Cardiac muscle cell (in vitro differentiated cells and primary cell): ENCODE measurements at regions not wholly inside any gene's neighbourhood (a gene's known extent, or its start where the extent isn't known, plus 50 kb on each side); places are given as distances from the start of the nearest gene placed in this dataset.
A peak's percentile ranks its signal among the peaks of the same experiment; 100 is the strongest.

Experiments used
- DNase-seq, 2 donors: peaks; one replicate each; pipeline versions ENCODE4 v3.0.0 to v3.0.0-alpha.2; 2010 to 2017; ENCODE audit warnings: low read depth in 1 of 2, low spot score in 1 of 2
- H3K27ac ChIP-seq: fragments of 200-600 bp; sonication (generic); 2 replicates; pipeline ENCODE4 v1.5.1; 2016
- H3K27me3 ChIP-seq: fragments of 200-600 bp; sonication (generic); 2 replicates; pipeline ENCODE4 v1.6.0; 2016; ENCODE audit warnings: control low read depth
- H3K36me3 ChIP-seq: fragments of 200-600 bp; sonication (generic); 2 replicates; pipeline ENCODE4 v1.5.1; 2016; ENCODE audit warnings: control low read depth
- H3K4me1 ChIP-seq: fragments of 200-600 bp; sonication (generic); 2 replicates; pipeline ENCODE4 v1.8.1; 2017; ENCODE audit warnings: low read depth, mild to moderate bottlenecking, mixed run types
- H3K4me3 ChIP-seq: fragments of 200-600 bp; sonication (generic); 2 replicates; pipeline ENCODE4 v1.5.1; 2016; ENCODE audit warnings: mild to moderate bottlenecking
- H3K9me3 ChIP-seq: fragments of 200-600 bp; sonication (generic); 2 replicates; pipeline ENCODE4 v1.5.1; 2017; ENCODE audit warnings: low read depth, mild to moderate bottlenecking, control low read depth
- CTCF ChIP-seq: IDR thresholded peaks from 2 replicates; pipeline ENCODE4 v1.5.1; 2012; ENCODE audit warnings: low read depth, mild to moderate bottlenecking, low read length

- no peak for TF ChIP-seq CTCF
- Histone ChIP-seq H3K27ac (no peak overlapping the region), H3K4me3 (no peak overlapping the region), H3K4me1 (no peaks in the 10 kb centered on the region), H3K27me3 (no peaks in the 10 kb centered on the region), H3K9me3 (no peaks in the 10 kb centered on the region), H3K36me3 (no peaks in the 10 kb centered on the region)
- DNase-seq: no peak
Observed at GRCh38 chr7:83882551-83882950, 233.6 kb upstream of the SEMA3E start.

- Histone ChIP-seq H3K9me3 (no peaks in the 10 kb centered on the region), H3K27me3 (no peaks in the 10 kb centered on the region), H3K4me3 (no peak overlapping the region), H3K27ac (no peak overlapping the region), H3K36me3 (no peaks in the 10 kb centered on the region), H3K4me1 (no peaks in the 10 kb centered on the region)
- TF ChIP-seq CTCF: no peak
- DNase-seq: no peak
Observed at GRCh38 chr7:83879063-83879462, 230.1 kb upstream of the SEMA3E start.

- H3K4me3 ChIP-seq: no peak overlapping the region
- no peaks in the 10 kb centered on the region for H3K27me3 ChIP-seq
- no peak for DNase-seq
- no peaks in the 10 kb centered on the region for H3K4me1 ChIP-seq
- H3K27ac ChIP-seq: no peak overlapping the region
- H3K9me3 ChIP-seq: no peaks in the 10 kb centered on the region
- H3K36me3 ChIP-seq: no peaks in the 10 kb centered on the region
- TF ChIP-seq CTCF: no peak
Observed at GRCh38 chr7:83878614-83879013, 229.7 kb upstream of the SEMA3E start.

GRCh38 chr7:83876593-83876992, 227.7 kb upstream of the SEMA3E start:
- peak in 1 of 2 donors; percentile 30 for DNase-seq
- no peaks in the 10 kb centered on the region for H3K9me3 ChIP-seq
- no peaks in the 10 kb centered on the region for H3K27me3 ChIP-seq
- no peak overlapping the region for H3K27ac ChIP-seq
- no peaks in the 10 kb centered on the region for H3K4me1 ChIP-seq
- H3K36me3 ChIP-seq: no peaks in the 10 kb centered on the region
- no peak for TF ChIP-seq CTCF
- H3K4me3 ChIP-seq: no peak overlapping the region

- no peak for DNase-seq
- Histone ChIP-seq H3K36me3 (no peaks in the 10 kb centered on the region), H3K27me3 (no peaks in the 10 kb centered on the region), H3K27ac (no peak overlapping the region), H3K9me3 (no peaks in the 10 kb centered on the region), H3K4me3 (no peak overlapping the region), H3K4me1 (no peaks in the 10 kb centered on the region)
- TF ChIP-seq CTCF: no peak
Observed at GRCh38 chr7:83873459-83873858, 224.5 kb upstream of the SEMA3E start.

GRCh38 chr7:83872501-83872900, 223.6 kb upstream of the SEMA3E start:
- no peak for DNase-seq
- Histone ChIP-seq H3K4me1 (no peaks in the 10 kb centered on the region), H3K27ac (no peak overlapping the region), H3K36me3 (no peaks in the 10 kb centered on the region), H3K4me3 (no peak overlapping the region), H3K9me3 (no peaks in the 10 kb centered on the region), H3K27me3 (no peaks in the 10 kb centered on the region)
- no peak for TF ChIP-seq CTCF
